ENCODE measurements at regions not wholly inside any gene's neighbourhood (a gene's known extent, or its start where the extent isn't known, plus 50 kb on each side); places are given as distances from the start of the nearest gene placed in this dataset.

DNA sequence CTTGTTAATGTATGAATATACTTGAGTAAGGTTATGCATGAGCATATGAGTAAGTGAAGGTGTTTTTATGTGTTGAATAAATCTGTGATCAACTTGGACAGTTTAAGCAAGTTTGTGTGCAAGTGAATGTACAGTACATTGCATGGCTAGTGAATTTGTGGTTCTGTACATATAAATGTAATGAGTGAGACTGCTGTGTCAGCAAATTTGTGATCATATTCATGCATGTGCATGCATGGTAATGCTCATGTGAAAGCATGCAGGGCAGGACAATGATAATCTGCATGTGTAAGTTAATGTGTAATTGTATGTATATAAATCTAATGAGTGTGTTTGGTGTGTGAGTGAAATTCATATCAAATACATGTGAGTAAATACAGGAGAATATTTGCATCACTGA, 188.5 kb downstream of the PWWP3B start:
- Histone ChIP-seq H3K36me3 (no peaks in the 10 kb centered on the region), H3K27ac (no peak overlapping the region), H3K4me3 (no peak overlapping the region), H3K9me3 (no peaks in the 10 kb centered on the region), H3K27me3 (peaks cover 0 to 28% of the 10 kb centered on the region in 2 donors), H3K4me1 (no peaks in the 10 kb centered on the region)
- no peak for TF ChIP-seq POLR2A (IDR thresholded peaks at IDR 0.05)
- TF ChIP-seq, protein P1, sequence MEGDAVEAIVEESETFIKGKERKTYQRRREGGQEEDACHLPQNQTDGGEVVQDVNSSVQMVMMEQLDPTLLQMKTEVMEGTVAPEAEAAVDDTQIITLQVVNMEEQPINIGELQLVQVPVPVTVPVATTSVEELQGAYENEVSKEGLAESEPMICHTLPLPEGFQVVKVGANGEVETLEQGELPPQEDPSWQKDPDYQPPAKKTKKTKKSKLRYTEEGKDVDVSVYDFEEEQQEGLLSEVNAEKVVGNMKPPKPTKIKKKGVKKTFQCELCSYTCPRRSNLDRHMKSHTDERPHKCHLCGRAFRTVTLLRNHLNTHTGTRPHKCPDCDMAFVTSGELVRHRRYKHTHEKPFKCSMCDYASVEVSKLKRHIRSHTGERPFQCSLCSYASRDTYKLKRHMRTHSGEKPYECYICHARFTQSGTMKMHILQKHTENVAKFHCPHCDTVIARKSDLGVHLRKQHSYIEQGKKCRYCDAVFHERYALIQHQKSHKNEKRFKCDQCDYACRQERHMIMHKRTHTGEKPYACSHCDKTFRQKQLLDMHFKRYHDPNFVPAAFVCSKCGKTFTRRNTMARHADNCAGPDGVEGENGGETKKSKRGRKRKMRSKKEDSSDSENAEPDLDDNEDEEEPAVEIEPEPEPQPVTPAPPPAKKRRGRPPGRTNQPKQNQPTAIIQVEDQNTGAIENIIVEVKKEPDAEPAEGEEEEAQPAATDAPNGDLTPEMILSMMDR (IDR thresholded peaks at IDR 0.05): no peak
- TF ChIP-seq POLR2AphosphoS5 (IDR thresholded peaks at IDR 0.05): no peak
- no peak for DNase-seq (ENCODE audit: low spot score in 2 of 2)
- intact Hi-C loops (cut with DNase I; ENCODE audit: low total_unique reads): no loop called here

DNA sequence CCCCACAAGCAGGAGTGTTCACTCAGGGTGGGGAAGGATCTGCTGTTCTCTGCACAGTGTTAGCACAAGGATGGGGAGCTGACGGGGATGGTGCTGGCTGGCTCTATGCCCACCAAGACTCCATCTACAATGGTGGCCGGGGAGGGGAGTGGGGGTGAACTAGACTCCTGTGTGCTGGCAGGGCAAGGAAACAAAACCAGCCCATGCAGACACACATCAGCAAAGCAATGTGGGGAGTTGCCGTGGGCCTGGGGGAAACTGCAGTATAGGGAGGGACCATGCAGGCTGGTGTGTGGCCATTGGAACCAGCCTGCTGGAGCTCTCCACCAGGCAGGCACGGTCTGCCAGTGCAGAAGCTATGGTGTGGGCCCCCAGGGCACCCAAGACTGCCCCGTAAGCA, 195.1 kb downstream of the PWWP3B start:
- intact Hi-C loops (cut with DNase I; ENCODE audit: low total_unique reads): no loop called here
- TF ChIP-seq POLR2AphosphoS5 (IDR thresholded peaks at IDR 0.05): no peak
- TF ChIP-seq POLR2A (IDR thresholded peaks at IDR 0.05): no peak
- TF ChIP-seq, protein P1 (IDR thresholded peaks at IDR 0.05): no peak

DNA sequence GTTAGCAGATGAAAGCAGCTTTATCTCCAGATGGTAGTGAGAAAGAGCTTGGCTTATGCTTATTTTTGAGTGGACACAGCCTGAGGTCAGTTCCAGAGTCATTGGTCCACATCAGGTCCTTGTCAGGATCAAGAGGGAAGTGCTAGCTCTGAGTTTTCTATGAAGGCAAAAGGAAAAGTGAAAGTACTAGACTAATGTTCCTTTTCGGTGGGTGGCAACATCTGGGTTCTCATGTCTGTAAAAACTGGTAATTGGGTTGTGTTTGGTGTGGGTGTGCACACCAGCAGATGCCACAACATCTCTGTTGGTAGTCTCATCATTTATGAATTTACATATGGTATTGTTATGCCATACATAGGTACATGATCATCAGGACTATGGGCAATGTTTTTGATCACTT, 210.5 kb downstream of the PWWP3B start:
- no peak overlapping the region for H3K4me3 ChIP-seq
- no peaks in the 10 kb centered on the region for H3K36me3 ChIP-seq
- intact Hi-C loops (cut with DNase I; ENCODE audit: low total_unique reads): no loop called here
- H3K9me3 ChIP-seq: peaks cover 0 to 5% of the 10 kb centered on the region in 2 donors
- H3K4me1 ChIP-seq: no peaks in the 10 kb centered on the region
- TF ChIP-seq POLR2AphosphoS5 (IDR thresholded peaks at IDR 0.05) (no peak), POLR2A (IDR thresholded peaks at IDR 0.05) (no peak)
- TF ChIP-seq, protein P1 (IDR thresholded peaks at IDR 0.05): no peak
- peaks cover 0 to 5% of the 10 kb centered on the region in 2 donors for H3K27me3 ChIP-seq
- H3K27ac ChIP-seq: no peak overlapping the region
- DNase-seq (ENCODE audit: low spot score in 2 of 2): no peak

More for the DNA sequence above, 195.1 kb downstream of the PWWP3B start:
- no peaks in the 10 kb centered on the region for H3K4me1 ChIP-seq
- H3K4me3 ChIP-seq: no peak overlapping the region
- peaks cover 0 to 50% of the 10 kb centered on the region in 2 donors for H3K27me3 ChIP-seq
- no peak for DNase-seq (ENCODE audit: low spot score in 2 of 2)
- H3K36me3 ChIP-seq: no peaks in the 10 kb centered on the region
- no peaks in the 10 kb centered on the region for H3K9me3 ChIP-seq
- H3K27ac ChIP-seq: no peak overlapping the region

DNA sequence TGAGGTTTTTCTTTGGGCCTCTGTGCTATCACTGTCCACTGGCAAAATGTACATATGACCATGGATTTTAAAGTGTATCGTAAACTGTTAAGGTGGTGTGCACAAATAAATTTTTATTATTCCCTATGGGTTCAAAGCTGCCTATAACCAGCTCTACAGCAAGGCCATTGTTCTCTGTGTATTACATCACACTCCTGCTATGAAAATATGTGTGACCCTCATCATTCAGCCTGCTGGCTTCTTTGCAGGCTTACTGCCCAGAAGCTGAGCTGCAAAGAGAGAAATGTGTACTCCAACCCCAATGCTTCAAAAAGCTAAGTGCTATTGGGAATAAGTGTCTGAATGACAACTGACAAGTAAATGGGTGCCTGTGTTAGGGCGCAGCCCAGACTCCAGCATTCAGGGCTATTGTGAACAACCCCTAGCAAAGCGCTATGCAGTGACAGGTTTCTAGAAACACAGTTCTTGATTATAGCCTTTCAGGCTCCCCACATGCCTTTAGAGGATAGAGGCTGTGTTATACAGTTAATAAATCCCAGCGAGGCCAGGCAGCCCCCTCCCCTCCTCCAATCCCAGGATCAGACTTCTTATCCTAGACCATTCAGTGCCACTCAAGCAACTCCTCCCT, 220.4 kb upstream of the RADX start:
- Histone ChIP-seq H3K4me3 (no peak overlapping the region), H3K4me1 (no peaks in the 10 kb centered on the region), H3K36me3 (no peaks in the 10 kb centered on the region), H3K27ac (no peak overlapping the region), H3K27me3 (peaks cover 0 to 52% of the 10 kb centered on the region in 2 donors), H3K9me3 (no peaks in the 10 kb centered on the region)
- DNase-seq (ENCODE audit: low spot score in 2 of 2): no peak
- intact Hi-C loops (cut with DNase I; ENCODE audit: low total_unique reads): no loop called here
- no peak for TF ChIP-seq POLR2AphosphoS5 (IDR thresholded peaks at IDR 0.05)
- no peak for TF ChIP-seq POLR2A (IDR thresholded peaks at IDR 0.05)
- TF ChIP-seq, protein P1 (IDR thresholded peaks at IDR 0.05): no peak

DNA sequence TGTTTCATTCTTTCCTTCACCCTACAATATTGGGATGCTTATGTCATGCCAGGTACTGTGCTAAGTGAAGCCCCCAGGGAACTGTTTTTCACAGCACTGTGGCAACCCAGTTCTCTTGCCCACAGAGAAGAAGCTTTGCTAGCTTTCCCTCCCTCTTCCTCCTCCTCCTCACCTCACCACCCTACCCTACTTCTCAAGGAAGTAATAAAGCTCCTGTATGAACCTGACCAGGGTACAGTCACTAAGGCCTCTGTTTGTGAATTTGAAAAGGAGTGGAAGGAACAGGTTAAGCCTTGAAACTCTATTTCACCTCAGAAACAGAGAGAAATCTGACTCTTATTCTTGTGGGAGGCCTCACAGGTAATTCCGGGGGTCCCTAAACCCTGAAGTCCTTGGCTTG, 219.4 kb upstream of the RADX start:
- H3K4me1 ChIP-seq: no peaks in the 10 kb centered on the region
- peaks cover 0 to 54% of the 10 kb centered on the region in 2 donors for H3K27me3 ChIP-seq
- DNase-seq (ENCODE audit: low spot score in 2 of 2): no peak
- H3K36me3 ChIP-seq: no peaks in the 10 kb centered on the region
- H3K9me3 ChIP-seq: no peaks in the 10 kb centered on the region
- no peak for TF ChIP-seq POLR2AphosphoS5 (IDR thresholded peaks at IDR 0.05)
- TF ChIP-seq, protein P1 (IDR thresholded peaks at IDR 0.05): no peak
- no peak for TF ChIP-seq POLR2A (IDR thresholded peaks at IDR 0.05)
- no peak overlapping the region for H3K4me3 ChIP-seq
- intact Hi-C loops (cut with DNase I; ENCODE audit: low total_unique reads): no loop called here
- H3K27ac ChIP-seq: no peak overlapping the region
